NCI-H146 (cell line): ENCODE measurements at regions not wholly inside any gene's neighbourhood (a gene's known extent, or its start where the extent isn't known, plus 50 kb on each side); places are given as distances from the start of the nearest gene placed in this dataset.
"Not testable (repeated sequence)": the region's sequence is repeated elsewhere in the genome, so short reads cannot be mapped to it uniquely, and the experiment has no call there.

Experiments
- DNase-seq: peaks from one replicate; lab custom pipeline; 2025; lab: John Stamatoyannopoulos, UW

DNA sequence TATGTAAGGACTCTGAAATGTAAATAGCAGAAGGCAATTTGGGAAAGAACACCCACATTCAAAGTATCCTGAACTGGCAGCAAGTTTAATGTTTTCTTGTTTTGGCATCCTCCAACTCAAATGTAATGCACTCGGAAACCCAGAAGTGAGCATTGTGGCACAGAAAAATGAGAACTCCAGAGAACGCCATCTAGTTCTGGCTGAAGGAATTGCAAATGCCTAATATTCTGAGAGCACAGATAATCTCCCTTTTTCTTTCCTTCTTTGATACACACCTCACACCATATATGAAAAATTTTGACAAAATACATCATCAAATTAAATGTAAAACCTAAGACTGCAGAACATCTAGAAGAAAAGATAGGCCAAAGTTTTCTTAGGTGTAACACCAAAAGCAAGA lies 52.1 kb downstream of the PWWP3B start:
- DNase-seq = no peak

DNA sequence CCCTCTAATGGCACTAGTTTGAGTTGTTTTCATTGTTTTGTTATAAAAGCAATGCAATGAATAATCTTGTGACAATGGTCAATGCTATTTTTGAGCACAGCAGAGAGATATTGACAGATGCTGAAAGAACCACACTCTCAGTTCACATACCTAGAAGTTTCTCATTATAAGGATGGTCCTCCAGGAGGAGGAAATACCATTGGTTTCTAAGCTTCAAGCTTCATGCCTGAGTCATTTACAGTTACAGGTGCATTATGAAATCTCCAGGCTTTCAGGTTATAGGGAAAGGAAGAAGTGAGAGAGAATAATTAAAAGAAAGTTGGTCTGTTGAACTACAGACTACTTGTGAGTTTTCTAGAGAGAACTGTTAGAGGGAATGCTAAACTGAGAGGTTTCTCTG lies 75.3 kb downstream of the PWWP3B start:
- no peak for DNase-seq

DNA sequence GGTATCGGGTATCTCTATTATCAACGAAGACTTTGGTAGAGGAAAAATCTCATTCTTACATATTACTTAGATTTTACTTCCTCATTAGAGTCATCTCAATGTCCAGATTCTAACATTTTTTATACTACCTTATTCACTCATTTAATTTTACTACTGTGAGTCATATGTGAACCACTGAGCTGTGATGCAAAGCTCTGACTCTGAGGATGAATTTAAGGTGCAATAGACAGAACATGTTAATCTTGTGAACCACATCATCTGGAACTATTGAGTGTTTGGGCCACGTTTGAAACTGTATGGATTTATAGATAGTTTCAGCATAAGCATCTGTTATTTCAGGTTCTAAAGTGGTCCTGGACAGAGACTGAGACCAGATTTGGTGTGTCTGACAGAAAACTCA lies 78.4 kb downstream of the PWWP3B start:
- no peak for DNase-seq

DNA sequence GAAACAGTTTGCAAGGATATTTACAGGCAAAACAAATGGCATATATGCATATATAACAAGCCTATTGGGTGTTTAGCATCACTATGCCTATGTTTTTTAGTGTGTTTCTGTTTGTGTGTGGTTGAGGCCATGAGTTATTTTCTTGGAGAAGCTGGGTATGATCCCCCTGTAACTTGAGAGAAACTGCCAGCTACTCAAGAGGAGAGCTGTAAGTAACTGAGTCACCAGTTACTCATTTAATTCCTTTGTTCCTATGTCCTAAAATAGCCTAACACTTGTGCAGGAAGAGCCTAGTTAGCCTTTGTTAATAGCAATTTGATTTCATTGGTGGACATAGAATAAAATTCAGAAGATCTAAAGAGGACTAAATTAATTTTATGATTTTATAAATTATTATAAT lies 79.1 kb downstream of the PWWP3B start:
- no peak for DNase-seq

DNA sequence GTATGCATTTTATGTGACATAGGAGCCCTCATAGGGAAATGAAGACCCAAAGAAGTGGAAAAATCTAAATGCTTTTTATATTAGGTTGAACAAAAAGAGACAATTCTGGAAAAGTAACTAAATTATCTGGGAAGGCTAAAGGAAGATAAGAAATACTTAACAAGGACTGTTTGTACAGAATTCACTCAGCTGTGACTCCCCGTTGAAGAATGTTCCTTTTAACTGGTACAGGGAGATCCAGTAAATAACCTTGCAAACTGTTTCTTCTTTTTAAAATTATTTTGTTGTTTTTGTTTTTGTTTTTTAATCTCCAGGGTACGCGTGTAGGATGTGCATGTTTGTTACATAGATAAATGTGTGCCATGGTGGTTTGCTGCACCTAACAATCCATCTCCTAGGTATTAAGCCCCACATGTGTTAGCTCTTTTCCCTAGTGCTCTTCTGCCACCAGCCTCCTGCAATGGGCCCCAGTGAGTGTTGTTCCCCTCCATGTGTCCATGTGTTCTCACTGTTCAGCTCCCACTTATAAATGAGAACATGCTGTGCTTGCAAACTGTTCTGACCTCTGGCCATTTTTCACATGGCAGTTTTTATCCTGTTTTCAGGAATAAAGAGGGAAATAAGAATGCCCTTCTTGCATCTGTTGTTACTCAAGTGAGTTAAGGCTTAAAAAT lies 81.7 kb downstream of the PWWP3B start:
- no peak for DNase-seq

DNA sequence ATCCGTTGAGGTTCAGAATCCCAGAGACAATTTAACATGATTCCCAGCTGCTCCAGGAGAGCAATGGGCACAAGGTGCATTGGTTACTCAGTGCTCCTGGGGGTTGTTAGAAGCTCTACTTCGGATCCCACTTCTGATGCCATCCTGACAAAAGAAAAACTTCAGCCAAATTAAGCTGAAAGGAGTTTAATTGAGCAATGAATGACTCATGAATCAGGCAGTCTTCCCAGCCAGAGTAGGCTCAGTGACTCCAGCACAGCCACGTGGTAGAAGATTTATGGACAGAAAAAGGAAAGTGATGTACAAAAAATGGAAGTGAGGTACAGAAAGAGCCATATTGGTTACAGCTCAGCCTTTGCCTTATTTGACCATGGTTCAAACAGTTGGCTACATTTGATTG lies 95.7 kb downstream of the PWWP3B start:
- DNase-seq = no peak

DNA sequence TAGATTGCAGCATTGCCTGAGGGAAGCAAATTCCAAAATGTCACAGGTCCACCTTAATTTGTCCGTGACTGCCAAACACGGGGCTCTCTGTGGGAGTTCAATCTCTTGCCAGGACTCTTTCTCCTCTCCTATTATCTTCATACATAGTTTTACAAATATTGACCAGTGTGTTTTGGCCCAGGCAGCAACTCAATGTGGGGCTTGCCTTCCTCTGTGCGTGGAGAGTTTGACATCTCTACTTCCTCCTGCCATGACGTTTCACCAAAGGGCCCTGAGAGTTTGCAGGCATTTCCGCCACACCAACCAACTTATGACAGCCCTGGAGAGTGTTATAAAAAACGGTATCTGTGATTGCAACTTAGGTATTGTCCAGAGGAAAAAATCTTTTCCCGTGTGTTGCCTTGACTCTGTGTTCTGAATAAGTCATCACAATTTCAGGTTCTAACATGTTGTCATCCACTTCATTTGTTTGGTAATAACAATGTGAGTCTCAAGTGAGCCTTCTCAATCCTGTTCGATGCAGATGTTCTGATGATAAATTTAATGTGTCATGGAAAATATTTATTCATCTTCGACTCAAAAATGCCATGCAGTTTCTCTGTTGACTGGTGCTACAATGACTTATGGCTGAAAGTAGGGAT lies 106.0 kb downstream of the PWWP3B start:
- not testable (repeated sequence) for DNase-seq

DNA sequence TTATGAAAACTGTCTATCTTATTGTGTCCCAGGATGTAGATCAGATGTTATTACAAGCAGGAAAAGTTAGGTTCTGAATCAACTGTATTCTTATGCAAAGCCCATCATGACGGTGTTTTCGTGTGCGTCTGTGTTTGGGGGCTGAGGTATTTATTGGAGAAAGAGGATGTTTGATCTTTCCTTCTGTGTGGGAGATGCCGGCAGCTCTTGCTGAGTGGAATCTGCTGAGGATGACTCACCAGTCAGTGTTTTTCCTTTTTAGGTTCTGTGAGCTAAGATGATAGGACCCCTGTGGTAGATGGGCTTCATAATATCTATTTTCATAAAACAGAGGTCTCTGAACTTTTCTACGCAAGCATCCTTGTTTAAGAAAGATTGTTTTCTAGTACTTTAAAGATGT lies 107.1 kb downstream of the PWWP3B start:
- DNase-seq = not testable (repeated sequence)

DNA sequence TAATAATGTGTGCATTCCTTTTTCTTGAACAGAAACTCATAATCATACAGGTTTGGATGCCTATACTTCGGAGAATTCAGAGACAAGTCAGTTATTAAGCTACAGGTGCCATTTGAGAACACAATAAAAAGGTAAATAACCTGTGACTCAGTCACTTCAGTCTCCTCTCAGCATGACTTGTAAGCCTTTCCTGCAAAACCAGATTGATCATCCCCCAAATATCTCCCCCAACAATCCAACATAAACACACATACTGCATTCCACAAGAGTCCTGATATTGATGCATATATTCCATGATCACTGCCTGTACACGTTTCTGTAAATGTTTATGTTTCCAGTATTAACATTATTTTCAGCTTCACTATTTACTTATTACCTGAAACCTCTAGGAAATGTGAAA lies 110.8 kb downstream of the PWWP3B start:
- no peak for DNase-seq

DNA sequence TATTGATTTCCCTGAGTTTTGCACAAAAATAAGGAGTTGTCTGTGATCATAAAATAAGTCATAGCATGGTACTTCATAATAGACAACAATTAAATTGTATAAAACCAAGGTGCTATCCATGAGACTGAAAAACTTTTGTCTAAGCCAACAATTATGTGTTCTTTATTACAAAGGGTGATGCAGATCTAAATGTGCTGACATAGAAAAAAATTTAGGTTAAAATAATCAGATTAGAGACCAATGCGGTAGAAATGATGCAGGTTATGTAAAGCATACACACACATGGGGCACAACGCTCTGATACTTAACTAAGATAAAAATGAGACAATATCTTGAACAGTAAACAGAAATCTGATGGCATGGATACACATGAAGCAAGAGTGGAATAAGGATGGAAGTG lies 113.3 kb downstream of the PWWP3B start:
- no peak for DNase-seq

DNA sequence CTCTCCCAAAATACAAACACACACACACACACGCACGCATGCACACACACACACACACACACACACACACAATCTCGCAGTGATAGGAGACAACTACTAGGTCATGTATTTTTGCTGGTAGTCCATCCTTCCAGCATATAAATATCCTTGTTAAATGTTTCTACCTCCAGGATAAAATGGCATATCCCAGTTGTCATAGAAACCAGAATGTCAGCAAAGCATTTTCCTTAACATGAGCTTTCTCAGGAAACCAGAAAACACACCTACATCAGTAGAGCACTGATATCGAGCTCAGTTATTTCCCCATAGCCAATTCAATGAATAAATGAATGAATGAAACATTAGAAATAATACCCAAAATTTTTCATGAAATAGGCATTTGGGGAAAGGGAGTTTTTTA lies 115.7 kb downstream of the PWWP3B start:
- DNase-seq = no peak

DNA sequence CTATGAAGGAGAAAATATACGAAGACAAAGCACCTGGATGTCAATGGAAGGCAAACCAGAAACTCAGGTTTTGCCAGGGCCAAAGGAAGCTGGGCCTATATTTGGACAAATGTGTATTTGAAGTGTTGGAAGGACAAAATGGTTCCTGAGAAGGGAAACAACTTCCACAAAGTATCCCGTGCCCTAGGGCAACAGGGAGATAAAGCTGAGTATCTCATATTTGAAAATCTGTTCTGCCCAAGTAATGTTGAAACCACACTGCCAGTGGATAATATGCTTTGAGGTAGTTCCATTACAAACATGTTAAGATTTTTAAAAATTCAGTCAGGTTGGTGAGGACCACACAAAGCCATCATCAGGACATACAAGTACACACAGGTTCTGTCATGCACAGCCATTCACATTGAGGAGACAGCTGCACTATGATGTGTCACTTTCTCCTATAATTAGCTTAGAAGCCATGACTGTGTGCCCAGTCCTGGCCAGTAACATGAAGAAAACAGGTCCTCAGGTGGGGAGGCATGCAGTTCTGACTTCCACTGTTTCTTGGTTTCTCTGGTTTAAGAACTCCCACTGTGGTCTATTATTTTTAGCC lies 116.4 kb downstream of the PWWP3B start:
- DNase-seq = no peak

DNA sequence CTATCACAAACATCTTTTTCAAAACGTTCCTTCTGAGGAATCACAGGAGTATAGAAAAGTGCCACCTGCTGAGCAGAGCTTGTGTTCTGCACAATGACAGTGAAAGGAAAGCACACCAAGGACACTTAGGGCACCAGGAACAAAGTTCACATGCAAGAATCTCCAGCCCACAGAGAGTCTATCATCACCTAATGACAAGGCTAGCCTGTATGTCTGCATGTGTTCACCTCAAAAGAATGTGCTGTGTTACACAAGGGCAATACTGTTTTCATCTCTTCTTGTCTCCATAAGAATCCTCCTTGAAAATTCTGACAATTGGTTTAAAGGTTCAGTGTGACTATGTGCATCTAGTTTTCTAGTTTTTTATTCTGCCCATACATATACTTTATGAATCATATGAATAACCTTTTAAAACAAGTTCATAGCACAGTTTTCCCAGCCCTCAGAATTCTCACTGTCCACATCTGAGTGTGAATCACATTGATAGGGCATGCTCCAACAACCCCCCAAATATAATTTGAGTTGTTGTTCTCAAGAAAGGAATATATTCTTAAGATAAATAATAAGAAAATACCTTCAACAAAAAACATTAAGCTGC lies 118.0 kb downstream of the PWWP3B start:
- no peak for DNase-seq

DNA sequence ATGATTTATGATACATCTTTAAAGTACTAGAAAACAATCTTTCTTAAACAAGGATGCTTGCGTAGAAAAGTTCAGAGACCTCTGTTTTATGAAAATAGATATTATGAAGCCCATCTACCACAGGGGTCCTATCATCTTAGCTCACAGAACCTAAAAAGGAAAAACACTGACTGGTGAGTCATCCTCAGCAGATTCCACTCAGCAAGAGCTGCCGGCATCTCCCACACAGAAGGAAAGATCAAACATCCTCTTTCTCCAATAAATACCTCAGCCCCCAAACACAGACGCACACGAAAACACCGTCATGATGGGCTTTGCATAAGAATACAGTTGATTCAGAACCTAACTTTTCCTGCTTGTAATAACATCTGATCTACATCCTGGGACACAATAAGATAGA lies 122.7 kb downstream of the PWWP3B start:
- not testable (repeated sequence) for DNase-seq

DNA sequence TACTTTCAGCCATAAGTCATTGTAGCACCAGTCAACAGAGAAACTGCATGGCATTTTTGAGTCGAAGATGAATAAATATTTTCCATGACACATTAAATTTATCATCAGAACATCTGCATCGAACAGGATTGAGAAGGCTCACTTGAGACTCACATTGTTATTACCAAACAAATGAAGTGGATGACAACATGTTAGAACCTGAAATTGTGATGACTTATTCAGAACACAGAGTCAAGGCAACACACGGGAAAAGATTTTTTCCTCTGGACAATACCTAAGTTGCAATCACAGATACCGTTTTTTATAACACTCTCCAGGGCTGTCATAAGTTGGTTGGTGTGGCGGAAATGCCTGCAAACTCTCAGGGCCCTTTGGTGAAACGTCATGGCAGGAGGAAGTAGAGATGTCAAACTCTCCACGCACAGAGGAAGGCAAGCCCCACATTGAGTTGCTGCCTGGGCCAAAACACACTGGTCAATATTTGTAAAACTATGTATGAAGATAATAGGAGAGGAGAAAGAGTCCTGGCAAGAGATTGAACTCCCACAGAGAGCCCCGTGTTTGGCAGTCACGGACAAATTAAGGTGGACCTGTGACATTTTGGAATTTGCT lies 123.8 kb downstream of the PWWP3B start:
- DNase-seq = not testable (repeated sequence)

DNA sequence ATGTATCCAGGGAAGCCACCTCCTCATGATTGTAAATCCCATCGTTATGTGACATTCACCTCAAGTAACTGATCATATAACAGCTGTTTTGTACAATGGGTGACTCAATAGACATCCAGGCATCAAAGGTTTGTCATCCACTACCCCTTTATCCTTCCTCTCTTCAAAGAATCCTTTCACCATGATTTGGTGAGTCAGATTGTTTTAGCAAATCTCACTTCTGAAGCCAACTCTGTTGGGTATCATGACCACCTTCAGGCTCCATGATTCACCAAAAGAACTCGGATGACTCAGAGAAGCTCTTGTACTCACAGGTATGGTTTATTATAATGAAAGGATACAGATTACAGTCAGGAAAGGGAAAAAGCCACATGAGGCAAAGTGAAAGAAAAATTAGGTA lies 132.1 kb downstream of the PWWP3B start:
- no peak for DNase-seq

DNA sequence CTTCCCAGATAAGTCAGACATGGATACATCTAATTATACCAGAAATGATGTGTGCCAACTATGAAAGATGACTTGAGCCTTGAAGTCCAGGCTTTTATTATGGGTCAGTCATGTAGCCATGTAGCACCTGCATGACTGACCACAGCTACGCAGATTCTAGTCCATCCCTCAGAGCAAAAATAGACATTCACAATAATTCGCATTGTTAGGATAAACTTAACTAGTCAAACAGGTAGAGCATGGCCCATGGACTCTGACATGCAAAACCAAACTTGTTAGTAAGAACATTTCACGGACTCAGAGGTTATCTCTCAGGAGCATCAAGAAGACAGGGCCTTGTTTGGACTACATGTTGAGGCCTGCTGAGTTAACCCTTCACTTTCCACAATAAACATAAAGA lies 132.6 kb downstream of the PWWP3B start:
- DNase-seq = no peak

DNA sequence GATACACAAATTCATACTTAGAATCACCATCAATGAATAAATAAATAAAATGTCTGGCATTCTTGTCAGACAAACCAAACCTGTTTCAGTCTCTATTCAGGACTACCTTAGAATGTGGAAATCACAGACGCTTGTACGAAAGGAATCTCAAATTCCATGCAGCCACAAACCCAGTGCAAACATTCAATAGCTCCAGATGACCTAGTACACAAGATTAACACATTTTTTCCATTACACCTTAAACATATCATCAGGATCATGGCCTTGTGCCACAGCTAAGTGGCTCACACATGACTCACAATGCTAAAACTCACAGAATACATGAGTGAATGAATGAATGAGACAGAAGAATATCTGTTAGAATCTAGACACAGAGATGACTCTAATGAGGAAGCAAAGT lies 134.2 kb downstream of the PWWP3B start:
- DNase-seq = no peak

DNA sequence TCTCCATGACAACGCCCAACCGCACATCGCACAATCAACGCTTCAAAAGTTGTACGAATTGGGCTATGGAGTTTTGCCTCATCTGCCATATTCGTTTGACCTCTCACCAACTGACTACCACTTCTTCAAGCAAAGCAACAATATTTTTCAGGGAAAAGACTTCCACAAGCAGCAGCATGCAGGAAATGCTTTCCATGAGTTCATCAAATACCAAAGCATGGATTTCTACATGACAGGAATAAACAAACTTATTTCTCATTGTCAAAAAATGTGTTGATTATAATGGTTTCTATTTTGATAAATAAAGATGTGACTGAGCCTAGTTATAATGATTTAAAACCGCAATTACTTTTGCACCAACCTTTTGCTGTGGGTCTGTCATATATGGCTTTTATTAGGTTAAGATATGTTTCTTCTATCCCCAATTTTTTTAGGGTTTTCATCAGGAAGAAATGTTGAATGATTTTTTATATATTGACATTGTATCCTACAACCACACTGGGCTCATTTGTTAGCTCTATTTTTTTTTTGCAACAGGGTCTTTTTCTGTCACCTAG lies 138.4 kb downstream of the PWWP3B start:
- DNase-seq = no peak

DNA sequence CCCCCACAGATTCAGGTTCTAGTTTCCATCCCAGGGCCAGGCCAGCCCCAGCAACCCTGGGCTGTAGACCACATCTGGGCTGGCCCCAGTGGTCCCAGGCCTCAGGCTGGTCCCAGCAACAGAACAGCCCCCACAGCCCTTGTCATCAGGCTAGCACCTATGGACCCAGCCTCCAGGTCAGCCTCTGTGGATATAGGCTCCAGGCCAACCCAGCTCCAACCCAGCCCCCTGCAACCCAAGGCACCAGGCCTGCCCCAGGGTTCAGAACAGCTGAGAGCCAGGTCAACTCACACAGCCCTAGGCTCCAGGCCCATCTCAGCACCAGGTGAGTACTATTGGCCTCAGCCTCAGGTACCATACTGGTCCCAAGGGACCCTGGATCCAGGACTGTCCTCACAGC lies 155.3 kb downstream of the PWWP3B start:
- DNase-seq = no peak

DNA sequence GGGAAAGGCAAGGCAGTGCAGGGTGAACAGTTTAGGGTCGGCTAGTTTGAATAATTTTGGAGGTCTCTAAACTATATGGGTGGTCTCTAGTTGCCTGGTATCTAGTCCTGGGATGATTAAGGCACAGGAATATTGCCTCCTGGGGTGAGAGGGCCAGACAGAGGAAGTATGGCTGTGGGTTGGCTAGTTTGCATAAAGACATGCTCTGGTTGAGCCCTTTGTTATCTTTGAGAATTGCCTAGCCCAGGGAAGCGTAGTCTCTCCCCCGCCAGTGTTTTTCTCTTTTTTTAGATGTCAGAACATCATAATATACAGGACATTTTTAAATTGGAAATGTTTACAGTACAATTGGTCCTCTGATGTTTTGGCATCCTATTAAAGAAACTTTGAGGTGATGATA lies 163.5 kb downstream of the PWWP3B start:
- DNase-seq = no peak

DNA sequence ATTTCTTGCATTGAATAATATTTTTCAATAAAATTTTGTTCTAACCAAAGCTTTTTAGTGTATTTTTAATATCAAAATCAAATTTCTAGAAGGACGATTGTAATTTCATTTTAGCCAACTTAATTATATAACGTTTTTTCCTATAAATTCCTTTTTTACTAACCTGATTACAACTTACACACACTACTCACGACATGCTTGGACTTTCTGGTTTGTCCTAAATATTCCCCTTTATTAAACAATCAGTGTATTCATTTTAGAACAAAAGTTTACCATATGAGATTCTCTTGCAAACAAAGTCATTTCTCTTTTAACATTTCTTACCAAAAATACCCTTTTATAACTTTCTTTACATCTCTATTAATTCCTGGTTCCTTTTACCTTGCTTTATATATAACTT lies 173.7 kb downstream of the PWWP3B start:
- DNase-seq = no peak

DNA sequence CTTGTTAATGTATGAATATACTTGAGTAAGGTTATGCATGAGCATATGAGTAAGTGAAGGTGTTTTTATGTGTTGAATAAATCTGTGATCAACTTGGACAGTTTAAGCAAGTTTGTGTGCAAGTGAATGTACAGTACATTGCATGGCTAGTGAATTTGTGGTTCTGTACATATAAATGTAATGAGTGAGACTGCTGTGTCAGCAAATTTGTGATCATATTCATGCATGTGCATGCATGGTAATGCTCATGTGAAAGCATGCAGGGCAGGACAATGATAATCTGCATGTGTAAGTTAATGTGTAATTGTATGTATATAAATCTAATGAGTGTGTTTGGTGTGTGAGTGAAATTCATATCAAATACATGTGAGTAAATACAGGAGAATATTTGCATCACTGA lies 188.5 kb downstream of the PWWP3B start:
- no peak for DNase-seq
